ENCODE measurements at regions not wholly inside any gene's neighbourhood (a gene's known extent, or its start where the extent isn't known, plus 50 kb on each side); places are given as distances from the start of the nearest gene placed in this dataset.

GRCh38 chr12:92573104-92573503, 129.7 kb upstream of the PLEKHG7 start:
- no peak for TF ChIP-seq YY1 (IDR thresholded peaks at IDR 0.05; ENCODE audit: insufficient read depth, insufficient read length)
- TF ChIP-seq SUZ12 (IDR thresholded peaks at IDR 0.05; ENCODE audit: extremely low read depth, insufficient read depth, insufficient read length) = no peak
- TF ChIP-seq ZNF274 (IDR thresholded peaks at IDR 0.05; ENCODE audit: low read depth, low read length) = no peak
